CD4-positive, alpha-beta T cell (primary cell): ENCODE measurements at regions not wholly inside any gene's neighbourhood (a gene's known extent, or its start where the extent isn't known, plus 50 kb on each side); places are given as distances from the start of the nearest gene placed in this dataset.

Experiments
- ATAC-seq: fragments of 200-7000 bp; cut with Tn5 transposase; one replicate; pipeline ENCODE4 v1.10.0; 2022; ENCODE audit warnings: mild to moderate bottlenecking; ENCODE audit not compliant: poor library complexity
- CTCF ChIA-PET: fragments of 350-600 bp; sonication (Branson Sonifier 250); formaldehyde crosslinking; loops from one replicate; lab custom pipeline; 2021; ENCODE audit warnings: antibody characterized with exemption, inconsistent platforms; lab: Charles Lee
- POLR2A ChIA-PET: fragments of 350-600 bp; sonication (Branson Sonifier 250); formaldehyde crosslinking; loops from one replicate; lab custom pipeline; 2021; ENCODE audit warnings: antibody characterized with exemption, inconsistent platforms; lab: Charles Lee
- DNase-seq, 14 experiments: peaks; one replicate each; pipeline ENCODE4 v3.0.0-alpha.2; 2013 to 2020; ENCODE audit warnings: mixed read lengths in 2 of 14
- H3K27ac ChIP-seq, 2 donors: one replicate each; pipeline versions ENCODE4 v1.5.1 to v1.7.0; 2013; ENCODE audit warnings: low read length in 2 of 2, low read depth in 1 of 2, mild to moderate bottlenecking in 1 of 2
- H3K27me3 ChIP-seq, 2 experiments: 1 replicate in 1 of 2; 2 replicates in 1 of 2; pipeline versions ENCODE4 v1.6.1 to v1.7.0; 2013; ENCODE audit warnings: low read length in 2 of 2, control low read depth in 1 of 2, mild to moderate bottlenecking in 1 of 2, moderate library complexity in 1 of 2; ENCODE audit not compliant: insufficient read depth in 2 of 2, control insufficient read depth in 1 of 2
- H3K36me3 ChIP-seq: one replicate; pipeline ENCODE4 v1.6.1; 2013; ENCODE audit warnings: low read length, control low read depth; ENCODE audit not compliant: insufficient read depth
- H3K4me1 ChIP-seq: one replicate; pipeline ENCODE4 v1.6.1; 2013; ENCODE audit warnings: low read length, control low read depth; ENCODE audit not compliant: insufficient read depth
- H3K4me3 ChIP-seq: one replicate; pipeline ENCODE4 v1.5.1; 2013; ENCODE audit warnings: mild to moderate bottlenecking, low read length, moderate library complexity
- H3K9me3 ChIP-seq, 2 experiments: 1 replicate in 1 of 2; 2 replicates in 1 of 2; pipeline versions ENCODE4 v1.6.1 to v1.7.0; 2013; ENCODE audit warnings: low read length in 2 of 2, mild to moderate bottlenecking in 2 of 2, control low read depth in 1 of 2, moderate library complexity in 1 of 2; ENCODE audit not compliant: control insufficient read depth in 1 of 2, insufficient read depth in 1 of 2
- H3K27ac Mint-ChIP-seq: one replicate; pipeline ENCODE4 v1.8.0; 2020; ENCODE audit warnings: mixed read lengths
- H3K27me3 Mint-ChIP-seq: one replicate; pipeline ENCODE4 v1.8.0; 2021; ENCODE audit warnings: mixed read lengths
- H3K36me3 Mint-ChIP-seq: one replicate; pipeline ENCODE4 v1.8.0; 2021; ENCODE audit warnings: low read depth, mixed read lengths
- H3K4me1 Mint-ChIP-seq: one replicate; pipeline ENCODE4 v1.8.0; 2021; ENCODE audit warnings: low read depth, mixed read lengths
- H3K4me3 Mint-ChIP-seq: one replicate; pipeline ENCODE4 v1.8.0; 2020; ENCODE audit warnings: mild to moderate bottlenecking, mixed read lengths
- H3K9me3 Mint-ChIP-seq: one replicate; pipeline ENCODE4 v1.8.0; 2020; ENCODE audit warnings: mixed read lengths
- intact Hi-C, 2 experiments: fragments of 100-400 bp; cut with DNase I in 1 of 2; cut with micrococcal nuclease in 1 of 2; formaldehyde crosslinking; loops; one replicate each; pipeline versions ENCODE4 v1.15.1 to v1.9.0; 2023 to 2025; cut with DNase I, micrococcal nuclease
- TF ChIP-seq, protein P1 (sequence below): fragments of 200-600 bp; IDR thresholded peaks from one replicate; pipeline ENCODE4 v1.8.0; 2022; ENCODE audit warnings: antibody characterized with exemption, mild to moderate bottlenecking

DNA sequence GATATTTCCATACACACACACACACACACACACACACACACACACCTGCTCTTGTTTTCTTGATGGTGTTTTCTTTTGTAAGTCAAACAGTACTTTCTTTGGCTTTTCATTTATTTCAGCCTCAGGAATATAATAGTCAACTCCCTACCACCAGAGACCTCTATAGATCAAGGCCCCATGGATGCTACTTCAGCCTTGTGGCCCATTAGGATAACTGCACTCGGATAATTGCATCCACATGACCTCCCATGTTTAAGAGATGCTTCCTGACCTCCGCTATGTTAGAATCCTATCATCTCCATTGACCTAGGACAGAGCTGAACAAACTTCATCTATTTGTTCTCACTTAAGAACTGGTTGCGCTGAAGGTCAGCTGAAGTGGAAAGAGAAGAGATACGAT lies 1094.0 kb upstream of the B3GALT2 start:
- Histone ChIP-seq H3K27me3 (no peaks in the 10 kb centered on the region), H3K4me1 (no peaks in the 10 kb centered on the region), H3K36me3 (no peaks in the 10 kb centered on the region), H3K27ac (no peak overlapping the region), H3K9me3 (peaks cover 0 to 10% of the 10 kb centered on the region in 2 experiments), H3K4me3 (no peak overlapping the region)
- ATAC-seq (no peak), DNase-seq (no peak)
- Mint-ChIP-seq H3K4me3 (no peak overlapping the region), H3K36me3 (no peaks in the 10 kb centered on the region), H3K9me3 (peaks cover 2% of the 10 kb centered on the region), H3K27ac (no peak overlapping the region), H3K27me3 (no peaks in the 10 kb centered on the region), H3K4me1 (peaks cover 12% of the 10 kb centered on the region)
- ChIA-PET CTCF (no interaction called here), POLR2A (no interaction called here)
- TF ChIP-seq, protein P1, sequence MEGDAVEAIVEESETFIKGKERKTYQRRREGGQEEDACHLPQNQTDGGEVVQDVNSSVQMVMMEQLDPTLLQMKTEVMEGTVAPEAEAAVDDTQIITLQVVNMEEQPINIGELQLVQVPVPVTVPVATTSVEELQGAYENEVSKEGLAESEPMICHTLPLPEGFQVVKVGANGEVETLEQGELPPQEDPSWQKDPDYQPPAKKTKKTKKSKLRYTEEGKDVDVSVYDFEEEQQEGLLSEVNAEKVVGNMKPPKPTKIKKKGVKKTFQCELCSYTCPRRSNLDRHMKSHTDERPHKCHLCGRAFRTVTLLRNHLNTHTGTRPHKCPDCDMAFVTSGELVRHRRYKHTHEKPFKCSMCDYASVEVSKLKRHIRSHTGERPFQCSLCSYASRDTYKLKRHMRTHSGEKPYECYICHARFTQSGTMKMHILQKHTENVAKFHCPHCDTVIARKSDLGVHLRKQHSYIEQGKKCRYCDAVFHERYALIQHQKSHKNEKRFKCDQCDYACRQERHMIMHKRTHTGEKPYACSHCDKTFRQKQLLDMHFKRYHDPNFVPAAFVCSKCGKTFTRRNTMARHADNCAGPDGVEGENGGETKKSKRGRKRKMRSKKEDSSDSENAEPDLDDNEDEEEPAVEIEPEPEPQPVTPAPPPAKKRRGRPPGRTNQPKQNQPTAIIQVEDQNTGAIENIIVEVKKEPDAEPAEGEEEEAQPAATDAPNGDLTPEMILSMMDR, result no peak
- intact Hi-C loops, result loop anchor here in 1 of 2 experiments (5.0 kb wide), 1 partner anchor 883 kb away; no protein-coding TSS in a partner anchor

DNA sequence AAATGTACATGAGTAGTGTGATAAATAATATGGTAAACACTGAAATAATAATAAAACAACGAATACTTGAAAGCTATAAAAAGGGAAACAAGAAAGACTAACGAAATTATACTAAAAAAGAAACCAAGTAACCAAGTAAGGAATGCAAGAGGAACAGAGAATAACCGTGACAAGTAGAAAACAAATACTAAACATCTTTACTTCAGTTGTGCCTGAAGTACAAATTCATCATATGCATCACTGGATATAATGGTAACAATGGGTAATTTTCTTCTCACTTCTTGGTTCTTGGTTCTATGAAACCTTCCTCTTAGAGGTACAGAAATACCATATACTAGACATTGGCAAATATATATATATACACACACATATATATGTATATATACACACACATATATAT lies 1093.6 kb upstream of the B3GALT2 start:
- Histone ChIP-seq H3K4me1 (no peaks in the 10 kb centered on the region), H3K27ac (no peak overlapping the region), H3K9me3 (peaks cover 0 to 10% of the 10 kb centered on the region in 2 experiments), H3K27me3 (no peaks in the 10 kb centered on the region), H3K4me3 (no peak overlapping the region), H3K36me3 (no peaks in the 10 kb centered on the region)
- Mint-ChIP-seq H3K4me3 (no peak overlapping the region), H3K9me3 (peaks cover 2% of the 10 kb centered on the region), H3K27me3 (no peaks in the 10 kb centered on the region), H3K4me1 (peaks cover 12% of the 10 kb centered on the region), H3K36me3 (no peaks in the 10 kb centered on the region), H3K27ac (no peak overlapping the region)
- CTCF ChIA-PET, result no interaction called here
- TF ChIP-seq, protein P1, result no peak
- intact Hi-C loops, result loop anchor here in 1 of 2 experiments (5.0 kb wide), 1 partner anchor 883 kb away; no protein-coding TSS in a partner anchor
- ATAC-seq, result no peak
- no peak for DNase-seq
- POLR2A ChIA-PET, result no interaction called here

DNA sequence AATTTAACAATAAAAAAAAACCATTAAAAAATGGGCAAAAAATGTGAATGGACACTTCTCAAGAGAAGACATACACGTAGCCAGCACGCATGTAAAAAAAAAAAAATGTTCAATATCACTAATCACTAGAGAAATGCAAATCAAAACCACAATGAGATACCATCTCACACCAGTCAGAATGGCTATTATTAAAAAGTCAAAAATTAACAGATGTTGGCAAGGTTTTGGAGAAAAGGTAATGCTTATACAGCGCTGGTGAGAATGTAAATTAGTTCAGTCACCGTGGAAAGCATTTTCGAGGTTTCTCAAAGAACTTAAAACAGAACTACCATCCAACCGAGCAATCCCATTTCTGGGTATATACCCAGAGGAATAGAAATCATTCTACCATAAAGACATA lies 1091.5 kb upstream of the B3GALT2 start:
- no peaks in the 10 kb centered on the region for H3K36me3 Mint-ChIP-seq
- intact Hi-C loops, result no loop called here
- no peaks in the 10 kb centered on the region for H3K27me3 Mint-ChIP-seq

More for the DNA sequence above, 1091.5 kb upstream of the B3GALT2 start:
- peaks cover 12% of the 10 kb centered on the region for H3K4me1 Mint-ChIP-seq
- Histone ChIP-seq H3K36me3 (no peaks in the 10 kb centered on the region), H3K4me3 (no peak overlapping the region), H3K9me3 (peaks cover 0 to 4% of the 10 kb centered on the region in 2 experiments), H3K4me1 (no peaks in the 10 kb centered on the region), H3K27ac (no peak overlapping the region), H3K27me3 (no peaks in the 10 kb centered on the region)
- CTCF ChIA-PET, result no interaction called here
- H3K4me3 Mint-ChIP-seq, result no peak overlapping the region
- no peaks in the 10 kb centered on the region for H3K9me3 Mint-ChIP-seq
- H3K27ac Mint-ChIP-seq, result no peak overlapping the region
- no peak for ATAC-seq
- TF ChIP-seq, protein P1, result no peak
- no peak for DNase-seq
- POLR2A ChIA-PET, result no interaction called here
